HG03571 (cell line): ENCODE measurements at regions not wholly inside any gene's neighbourhood (a gene's known extent, or its start where the extent isn't known, plus 50 kb on each side); places are given as distances from the start of the nearest gene placed in this dataset.
"Not testable (repeated sequence)": the region's sequence is repeated elsewhere in the genome, so short reads cannot be mapped to it uniquely, and the experiment has no call there.

Experiments
- ATAC-seq: cut with Tn5 transposase; IDR thresholded peaks from one replicate; pipeline ENCODE4 v1.9.1; 2021; ENCODE audit not compliant: unreplicated experiment

DNA sequence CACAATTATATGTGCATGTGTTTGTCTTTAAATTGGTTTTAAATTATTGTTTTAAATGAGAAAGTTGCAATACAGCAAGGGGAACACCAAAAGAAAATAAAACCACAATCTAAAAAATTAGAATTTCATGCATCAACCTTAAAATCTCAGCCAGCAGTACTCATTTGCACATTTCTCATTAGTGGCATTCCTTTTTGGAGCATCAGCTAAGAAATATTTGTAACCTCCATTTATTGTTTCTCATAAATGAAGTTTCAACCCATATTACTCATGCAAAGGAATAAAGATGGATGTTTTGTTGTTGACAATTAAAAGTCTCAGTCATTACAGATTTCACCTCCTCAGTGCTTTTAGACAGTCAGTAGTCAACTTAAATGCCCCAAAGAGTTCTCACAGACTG is 160.1 kb downstream of the TBX15 start:
- no peak for ATAC-seq

DNA sequence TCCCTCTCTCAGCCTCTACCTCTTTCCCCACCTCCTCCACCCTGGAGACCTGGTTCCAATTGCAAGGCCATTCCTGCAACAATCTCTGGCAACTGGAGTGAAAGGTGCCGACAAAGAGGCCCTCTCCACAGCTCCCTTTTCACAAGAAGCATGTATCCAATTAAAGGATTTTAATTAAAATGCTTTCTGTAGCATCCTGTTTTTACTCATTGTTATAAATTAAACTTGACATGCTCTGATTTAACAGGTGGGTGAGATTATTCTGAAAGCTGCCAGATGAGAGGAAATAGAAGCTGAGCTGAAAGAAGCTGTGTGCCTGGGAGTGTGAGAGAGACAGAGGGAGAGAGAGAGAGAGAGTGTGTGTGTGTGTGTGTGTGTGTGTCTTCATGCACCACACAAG is 160.5 kb downstream of the TBX15 start:
- ATAC-seq: no peak

DNA sequence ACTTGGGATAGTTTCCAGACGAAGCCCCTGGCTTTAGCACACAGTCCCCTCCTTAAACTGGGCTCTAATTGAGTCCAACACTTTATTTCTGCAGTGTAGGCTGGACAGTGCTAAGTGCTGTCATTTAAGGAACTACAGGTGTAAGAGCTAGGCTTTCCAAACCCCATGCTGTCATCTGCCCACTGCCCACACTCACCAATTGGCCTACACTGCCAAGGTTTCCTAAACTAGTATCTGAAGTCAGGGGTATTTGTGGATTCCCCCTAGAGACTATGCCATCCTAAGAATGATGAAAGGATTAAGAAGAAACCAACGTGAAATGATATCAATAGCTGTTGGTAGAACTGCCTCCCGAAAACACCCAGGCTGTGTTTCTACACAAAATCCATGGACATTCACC is 160.9 kb downstream of the TBX15 start:
- ATAC-seq: no peak

DNA sequence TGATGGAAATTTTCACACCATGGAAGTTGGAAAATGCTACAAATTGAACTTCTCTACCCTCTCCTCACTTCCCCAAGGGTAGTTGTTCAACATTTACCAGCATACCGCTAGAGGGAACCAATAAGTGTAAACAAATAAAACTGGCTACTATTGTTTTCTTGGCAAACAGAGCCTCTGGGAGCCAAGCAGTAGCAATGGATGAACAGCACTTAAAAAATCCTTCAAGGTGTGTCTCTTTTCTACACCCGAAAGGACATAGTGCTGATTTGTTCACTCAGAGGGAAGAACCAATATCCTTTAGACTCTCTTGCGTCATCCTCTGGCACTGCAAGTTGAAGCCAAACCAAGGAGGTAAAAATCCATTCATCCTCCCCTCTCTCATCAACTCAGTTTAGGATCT is 161.5 kb downstream of the TBX15 start:
- no peak for ATAC-seq

DNA sequence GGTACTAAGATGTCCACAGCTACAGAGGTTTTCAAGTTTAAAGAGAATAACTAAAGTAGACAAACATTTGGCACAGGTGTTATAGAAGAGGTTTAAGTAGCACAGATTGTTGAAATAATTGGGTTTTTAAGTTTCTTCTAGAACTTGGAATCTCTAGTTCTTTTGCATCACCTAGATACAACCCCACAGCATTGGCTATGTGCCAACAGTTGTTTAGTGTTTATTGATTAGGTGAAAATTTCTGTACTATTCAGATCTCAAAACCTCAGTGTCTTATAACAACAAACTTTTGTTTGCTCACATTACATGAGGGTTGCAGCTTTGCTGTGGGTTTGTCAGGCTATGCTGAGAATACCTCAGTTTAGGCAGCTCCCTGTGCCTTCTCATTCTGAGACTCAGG is 162.5 kb downstream of the TBX15 start:
- no peak for ATAC-seq

DNA sequence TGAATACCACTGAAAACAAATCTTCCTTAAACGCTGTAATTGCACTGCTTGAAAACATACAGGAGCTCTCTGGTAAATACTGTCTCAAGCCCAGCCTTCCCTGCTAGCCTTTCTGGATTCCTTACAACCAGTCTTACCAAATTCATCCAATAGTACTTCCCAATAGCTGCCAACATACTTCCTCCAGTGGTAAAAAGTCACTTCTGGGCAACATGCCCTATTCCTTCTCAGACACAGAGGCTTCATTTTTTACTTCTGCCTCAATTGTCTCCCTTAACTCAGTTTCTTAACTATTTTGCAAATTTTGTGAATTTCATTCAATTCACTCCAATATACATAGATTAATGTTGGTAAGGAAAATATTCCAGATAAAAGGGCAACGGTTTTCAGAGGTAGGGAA is 166.3 kb downstream of the TBX15 start:
- no peak for ATAC-seq

DNA sequence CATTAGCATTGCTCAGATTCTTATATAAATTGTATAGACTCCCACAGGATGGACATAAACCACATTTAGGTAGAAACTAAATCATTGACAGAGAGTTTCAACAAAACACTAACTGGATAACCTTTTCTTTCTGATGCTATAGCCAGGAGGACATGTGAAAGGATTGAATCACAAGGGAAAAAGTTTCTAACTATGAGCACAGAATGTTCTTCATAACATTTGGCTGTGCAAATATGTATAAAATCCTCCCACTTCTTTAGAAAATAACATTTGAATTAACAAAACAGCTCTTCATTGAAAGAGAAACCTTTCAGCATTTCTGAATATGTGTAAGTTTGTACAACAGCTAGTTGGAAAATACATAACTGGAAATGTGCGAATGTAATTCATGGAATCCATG is 167.3 kb downstream of the TBX15 start:
- no peak for ATAC-seq

DNA sequence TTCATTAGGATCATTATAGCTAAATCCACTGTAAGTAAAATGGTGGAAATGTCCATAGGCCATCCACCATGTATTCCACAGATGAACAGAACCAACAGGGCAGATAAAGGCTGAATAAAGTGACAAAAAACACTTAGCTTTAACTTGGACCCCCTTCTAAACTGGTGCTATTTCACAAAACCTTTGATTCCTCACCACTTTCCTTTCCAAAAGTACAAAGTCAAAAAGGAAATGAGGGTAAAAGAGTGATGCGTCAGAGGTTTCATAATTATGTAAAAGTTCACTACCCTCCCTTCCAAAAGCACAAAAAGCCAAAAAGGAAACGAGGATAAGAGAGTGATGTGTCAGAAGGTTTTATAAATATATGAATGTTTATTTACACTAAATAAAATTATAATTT is 172.2 kb downstream of the TBX15 start:
- ATAC-seq: no peak

DNA sequence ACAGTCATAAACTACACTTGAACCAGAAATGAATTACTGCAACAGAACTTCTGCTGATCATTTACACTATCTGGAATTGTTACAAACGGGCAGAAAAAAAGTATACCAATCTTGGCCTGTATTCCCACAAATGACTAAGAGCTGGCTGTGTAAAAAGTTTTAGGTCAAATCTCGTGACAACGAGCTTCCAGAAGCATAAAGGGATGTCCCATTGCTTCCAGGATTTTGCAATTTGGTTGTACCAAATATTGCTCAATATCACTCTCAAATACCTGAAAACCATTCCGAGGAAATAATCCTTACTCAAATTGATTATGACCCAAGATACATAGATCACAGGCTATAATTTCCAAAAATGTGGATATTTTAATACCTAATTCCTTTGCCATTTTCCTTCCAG is 175.6 kb downstream of the TBX15 start:
- no peak for ATAC-seq

DNA sequence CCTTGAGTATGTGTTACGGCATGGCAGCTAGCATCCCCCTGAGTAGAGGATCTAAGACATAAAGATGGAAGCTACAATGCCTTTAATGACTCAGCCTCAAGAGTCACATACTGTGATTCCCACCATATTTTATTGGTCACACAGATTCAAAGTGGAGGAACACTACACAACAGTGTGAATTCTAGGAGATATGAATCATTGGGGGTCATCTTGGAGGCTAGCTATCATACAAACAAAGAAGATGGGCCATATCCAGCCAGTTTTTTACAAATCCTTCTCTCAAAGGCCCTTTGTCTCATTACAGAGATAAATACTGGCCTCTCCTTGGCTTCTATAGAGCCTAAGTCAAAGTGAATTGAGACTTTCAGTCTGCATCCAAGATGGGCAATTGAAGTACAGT is 177.0 kb downstream of the TBX15 start:
- no peak for ATAC-seq

DNA sequence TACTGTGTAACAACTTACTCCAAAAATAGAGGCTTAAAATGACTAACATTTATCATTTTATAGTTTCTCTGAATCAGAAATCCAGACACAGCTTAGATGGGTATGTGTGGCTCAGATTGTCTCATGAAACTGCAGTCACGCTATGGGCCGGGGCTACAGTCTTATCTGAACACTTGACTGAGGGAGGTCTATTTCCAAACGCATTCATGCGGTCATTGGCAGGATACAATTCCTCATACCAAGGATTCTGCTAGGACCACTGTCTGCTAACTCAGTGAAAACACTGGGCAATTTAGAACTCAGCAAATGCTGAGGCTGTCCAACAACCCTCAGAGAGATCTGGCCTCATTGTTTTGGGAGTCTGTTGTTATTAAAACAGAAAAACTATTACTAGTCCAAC is 178.6 kb downstream of the TBX15 start:
- no peak for ATAC-seq

DNA sequence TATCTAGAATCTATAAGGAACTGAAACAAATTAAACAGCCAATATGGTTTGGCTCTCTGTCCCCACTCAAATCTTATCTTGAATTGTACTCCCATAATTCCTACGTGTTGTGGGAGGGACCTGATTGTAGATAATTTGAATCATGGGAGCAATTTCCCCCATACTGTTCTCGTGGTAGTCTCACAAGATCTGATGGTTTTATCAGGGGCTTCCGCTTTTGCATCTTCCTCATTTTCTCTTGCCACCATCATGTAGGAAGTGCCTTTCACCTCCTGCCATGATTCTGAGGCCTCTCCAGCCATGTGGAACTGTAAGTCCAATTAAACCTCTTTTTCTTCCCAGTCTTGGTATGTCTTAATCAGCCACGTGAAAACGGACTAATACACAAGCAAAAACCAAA is 185.0 kb downstream of the TBX15 start:
- ATAC-seq: not testable (repeated sequence)

DNA sequence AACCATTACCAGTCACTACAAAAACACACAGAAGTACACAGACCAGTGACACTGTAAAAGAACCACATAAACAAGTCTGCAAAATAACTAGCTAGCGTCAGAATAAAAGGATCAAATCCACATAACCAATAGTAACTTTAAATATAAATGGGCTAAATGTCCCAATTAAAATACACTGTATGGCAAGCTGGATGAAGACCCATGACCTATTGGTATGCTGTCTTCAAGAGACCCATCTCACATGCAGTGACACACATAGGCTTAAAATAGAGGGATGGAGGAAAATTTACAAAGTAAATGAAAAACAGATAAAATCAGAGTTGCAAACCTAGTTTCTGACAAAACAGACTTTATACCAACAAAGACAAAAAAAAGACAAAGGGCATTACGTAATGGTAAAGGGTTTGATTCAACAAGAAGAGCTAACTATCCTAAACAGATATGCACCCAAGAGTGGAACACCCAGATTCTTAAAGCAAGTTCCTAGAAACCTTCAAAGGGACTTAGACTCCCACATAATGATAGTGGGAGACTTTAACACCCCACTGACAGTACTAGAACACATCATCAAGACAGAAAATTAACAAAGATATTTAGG is 196.9 kb downstream of the TBX15 start:
- ATAC-seq: no peak

DNA sequence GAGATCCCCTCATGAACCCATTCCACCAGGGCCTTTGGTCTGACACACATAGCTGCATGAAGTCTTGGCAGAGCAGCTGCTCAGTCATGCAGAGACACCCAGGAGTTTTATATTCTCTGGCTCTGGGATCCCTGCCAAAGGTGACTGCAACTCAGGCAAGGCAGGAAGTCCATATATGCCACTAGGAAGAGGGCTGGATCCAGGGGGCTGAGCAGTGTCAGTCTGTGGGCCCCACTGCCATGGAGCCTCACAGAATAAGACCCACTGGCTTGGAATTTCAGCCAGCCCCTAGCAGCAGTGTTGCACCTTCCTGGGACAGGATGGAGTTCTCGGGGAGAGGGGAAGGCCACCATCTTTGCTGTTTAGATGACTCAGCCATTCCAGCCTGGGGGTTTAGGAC is 199.7 kb downstream of the TBX15 start:
- no peak for ATAC-seq

DNA sequence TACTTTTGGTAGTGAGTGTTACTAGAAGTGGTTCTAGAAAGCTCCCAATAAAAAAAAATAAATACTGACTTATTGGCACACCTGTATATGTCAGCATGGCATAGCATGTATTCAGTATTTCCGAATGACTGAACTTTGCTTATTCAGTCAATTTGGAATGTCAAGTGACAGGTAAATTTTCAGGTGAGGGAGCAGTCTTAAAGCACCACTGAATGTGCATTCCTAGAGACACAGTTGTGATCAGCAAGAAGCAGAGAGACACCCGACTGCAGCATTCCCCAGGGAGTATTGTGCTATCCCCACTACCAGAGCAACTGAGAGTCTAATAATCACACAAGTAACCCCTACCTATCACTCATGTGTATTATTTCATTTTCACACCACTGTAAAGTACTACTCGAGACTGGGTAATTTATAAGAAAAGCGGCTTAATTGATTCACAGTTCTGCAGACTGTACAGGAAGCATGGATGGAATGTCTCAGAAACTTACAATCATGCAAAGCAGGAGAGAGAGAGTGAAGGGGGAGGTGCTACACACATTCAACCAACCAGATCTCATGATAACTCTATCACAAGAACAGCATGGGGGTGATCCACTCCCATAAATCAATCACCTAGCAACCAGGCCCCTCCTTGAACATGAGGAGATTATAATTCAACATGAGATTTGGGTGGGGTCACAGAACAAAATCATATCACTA is 201.5 kb downstream of the TBX15 start:
- ATAC-seq: no peak

DNA sequence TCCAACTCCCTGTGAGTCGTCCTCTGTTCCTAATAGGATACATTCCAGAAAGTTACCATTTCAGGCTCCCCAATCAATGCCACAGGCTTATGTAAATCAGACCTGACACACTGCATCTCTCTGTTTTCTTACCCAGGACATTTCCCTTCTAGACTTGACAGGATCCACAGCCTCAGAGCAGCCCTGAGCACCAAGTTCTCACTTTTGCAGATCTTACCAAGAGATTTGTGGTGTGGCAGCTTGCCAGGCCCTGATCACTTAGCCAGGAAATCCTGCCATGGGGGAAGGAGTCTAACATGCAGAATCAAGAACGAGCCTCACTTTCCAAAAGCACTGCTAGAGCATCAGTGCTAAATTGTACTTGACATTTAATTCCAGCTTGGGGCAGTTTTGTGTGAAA is 202.9 kb downstream of the TBX15 start:
- ATAC-seq: no peak

DNA sequence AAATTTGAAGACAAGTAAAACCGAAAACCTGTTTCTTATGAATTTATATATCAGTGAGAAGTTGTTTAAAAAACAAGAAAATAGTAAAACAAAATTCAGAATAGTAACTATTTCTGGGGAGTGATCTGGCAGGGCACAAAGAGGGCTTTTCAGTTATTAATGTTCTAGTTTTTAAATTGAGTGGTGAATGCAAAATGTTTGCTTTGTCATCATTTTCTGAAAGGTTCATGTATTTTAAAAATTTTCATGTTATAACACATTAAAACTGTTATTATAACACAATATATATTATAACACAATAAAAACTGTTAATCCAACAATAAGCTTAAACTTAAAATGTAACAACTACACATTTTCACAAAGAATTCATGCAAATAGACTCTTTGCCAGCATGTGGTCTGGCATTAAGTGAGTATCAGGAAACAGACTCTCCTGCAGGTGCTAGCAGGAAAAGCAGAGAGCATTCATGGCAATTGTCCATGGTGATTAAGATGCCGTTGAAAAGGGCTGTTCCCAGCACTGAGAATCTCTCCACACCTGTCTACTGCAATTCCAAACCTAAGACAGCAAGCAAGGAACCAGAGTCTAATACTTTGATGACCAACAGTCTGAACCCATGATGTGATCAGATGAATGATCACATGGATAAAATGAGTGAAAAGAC is 204.9 kb downstream of the TBX15 start:
- no peak for ATAC-seq

DNA sequence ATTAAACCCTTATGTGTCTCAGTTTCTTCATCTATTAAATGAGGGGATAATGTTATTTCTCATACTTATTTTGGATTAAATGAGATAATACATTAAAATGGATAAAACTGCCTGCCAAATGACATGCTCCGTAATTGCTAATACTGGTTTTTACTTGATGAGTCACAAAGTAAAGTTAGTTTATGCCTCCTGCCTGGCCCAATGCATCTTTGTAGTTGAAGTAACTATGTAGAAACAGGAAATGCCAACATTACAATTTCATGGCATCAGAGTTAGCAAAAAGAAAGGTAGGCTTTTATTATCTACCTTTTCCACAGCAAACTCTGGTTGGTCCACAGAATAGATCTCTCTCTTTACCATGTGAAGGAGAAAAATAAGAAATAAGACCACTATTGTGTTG is 214.5 kb downstream of the TBX15 start:
- ATAC-seq: no peak

DNA sequence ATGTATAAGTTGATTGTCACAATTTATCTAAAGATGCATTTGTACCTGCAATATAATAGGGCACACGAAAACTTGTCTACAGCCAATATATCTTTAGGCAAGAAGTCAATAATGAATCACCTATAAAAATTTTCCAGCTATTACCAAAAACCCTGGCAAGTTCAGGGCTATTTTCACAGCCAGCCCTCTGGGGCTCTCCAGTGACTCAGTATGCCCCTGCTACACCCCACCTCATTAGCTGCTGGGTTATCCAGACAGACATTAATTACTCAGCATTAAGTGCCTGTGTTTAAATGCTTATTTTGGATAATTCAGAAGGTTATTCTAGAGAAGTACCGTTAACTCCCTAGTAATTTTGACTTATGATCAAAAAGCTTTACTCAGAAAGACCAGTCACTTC is 220.2 kb downstream of the TBX15 start:
- no peak for ATAC-seq

DNA sequence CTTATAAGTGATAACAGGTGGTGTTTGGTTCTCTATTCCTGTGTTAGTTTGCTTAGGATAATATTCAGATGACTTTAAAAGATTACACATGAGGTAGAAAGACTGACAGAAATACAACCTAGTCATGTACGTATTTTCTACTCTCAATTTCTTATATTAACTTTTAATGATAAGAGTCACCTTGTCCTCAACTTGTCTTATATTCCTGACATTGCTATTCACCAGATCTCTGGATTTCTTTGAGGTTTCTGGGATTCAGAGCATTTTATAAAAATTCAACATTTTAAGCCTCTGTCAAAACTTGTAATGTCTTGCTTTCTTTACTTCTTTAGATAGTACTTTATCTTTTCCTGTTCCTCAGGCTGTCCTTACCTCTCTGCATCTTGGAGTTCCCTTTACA is 234.2 kb downstream of the TBX15 start:
- ATAC-seq: no peak

DNA sequence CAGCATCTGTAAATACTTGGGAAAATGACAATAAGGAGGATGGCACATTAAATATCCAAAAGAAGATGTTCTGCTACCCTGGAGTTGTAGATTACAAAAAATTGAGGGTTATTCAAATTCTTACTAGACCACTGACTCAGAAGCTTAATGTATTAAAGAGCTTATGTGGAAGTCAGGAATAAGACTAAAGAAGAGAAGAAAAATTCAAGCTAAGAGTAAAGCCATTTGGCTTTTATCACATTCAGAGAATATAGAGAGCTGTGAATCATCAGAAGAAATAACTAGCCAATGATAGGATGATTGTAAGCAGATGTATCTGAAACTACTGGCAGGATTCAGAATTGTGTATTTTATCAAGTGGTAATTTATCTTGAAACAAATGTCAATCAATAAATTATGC is 237.0 kb downstream of the TBX15 start:
- no peak for ATAC-seq

DNA sequence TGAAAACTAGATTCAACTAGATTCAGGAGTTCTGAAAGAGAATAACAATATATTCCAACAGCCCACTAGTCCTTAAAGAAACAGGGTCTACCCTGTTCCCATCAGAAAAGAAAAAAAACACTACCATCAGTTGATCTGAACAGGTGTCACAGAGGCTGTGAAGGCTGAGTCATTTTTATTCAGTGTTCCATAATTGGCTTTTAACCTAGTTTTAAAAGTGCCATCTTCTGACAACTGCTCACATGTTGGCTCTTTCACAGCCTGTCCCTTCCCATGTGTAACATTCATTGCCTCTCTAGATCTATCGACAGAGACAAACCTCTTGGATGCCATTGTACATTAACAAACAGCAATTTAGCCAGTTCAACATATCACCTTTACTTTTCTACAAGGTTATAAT is 243.7 kb downstream of the TBX15 start:
- ATAC-seq: no peak

DNA sequence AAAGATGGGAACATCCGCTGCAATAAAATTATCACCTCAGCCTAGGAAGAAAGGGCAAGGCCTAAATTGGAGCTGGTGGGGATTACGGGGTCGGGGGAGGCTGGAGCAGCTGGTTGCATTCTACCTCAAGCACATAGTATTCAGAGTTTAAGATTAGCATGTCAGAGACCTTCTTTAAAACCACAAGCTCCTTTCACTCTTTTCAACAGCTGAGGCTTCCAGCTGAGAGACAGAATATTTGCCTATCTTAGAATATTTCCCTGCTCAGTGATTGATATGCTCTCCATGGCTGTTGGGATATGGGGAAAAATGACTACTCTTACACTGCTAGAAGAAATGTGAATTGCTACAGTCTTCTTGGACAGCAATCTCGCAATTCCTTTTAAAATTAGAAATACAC is 248.6 kb downstream of the TBX15 start:
- ATAC-seq: no peak
